Mucosa of rectum (tissue), 2 donors: ENCODE measurements at regions not wholly inside any gene's neighbourhood (a gene's known extent, or its start where the extent isn't known, plus 50 kb on each side); places are given as distances from the start of the nearest gene placed in this dataset.
"Not testable (repeated sequence)": the region's sequence is repeated elsewhere in the genome, so short reads cannot be mapped to it uniquely, and the experiment has no call there.

Experiments
- H3K27ac ChIP-seq, 2 donors: one replicate each; pipeline ENCODE4 v1.7.0; 2013; ENCODE audit warnings: inconsistent platforms in 2 of 2, low read depth in 2 of 2, low read length in 2 of 2
- H3K27me3 ChIP-seq, 2 donors: one replicate each; pipeline ENCODE4 v1.7.0; 2013; ENCODE audit warnings: low read length in 2 of 2; ENCODE audit not compliant: control insufficient read depth in 2 of 2, insufficient read depth in 2 of 2
- H3K36me3 ChIP-seq, 2 donors: one replicate each; pipeline ENCODE4 v1.7.0; 2013; ENCODE audit warnings: low read length in 2 of 2; ENCODE audit not compliant: control insufficient read depth in 2 of 2, insufficient read depth in 2 of 2
- H3K4me1 ChIP-seq, 2 donors: one replicate each; pipeline ENCODE4 v1.7.0; 2013; ENCODE audit warnings: low read length in 2 of 2, mild to moderate bottlenecking in 1 of 2; ENCODE audit not compliant: control insufficient read depth in 2 of 2, insufficient read depth in 2 of 2
- H3K4me3 ChIP-seq, 2 donors: one replicate each; pipeline ENCODE4 v1.7.0; 2013; ENCODE audit warnings: low read length in 2 of 2
- H3K9ac ChIP-seq, 2 donors: one replicate each; pipeline ENCODE4 v1.7.0; 2013; ENCODE audit warnings: low read length in 2 of 2, low read depth in 1 of 2, mild to moderate bottlenecking in 1 of 2
- H3K9me3 ChIP-seq, 2 donors: one replicate each; pipeline ENCODE4 v1.7.0; 2013; ENCODE audit warnings: low read length in 2 of 2; ENCODE audit not compliant: control insufficient read depth in 2 of 2
- donor health status: healthy.
- donor health status: Normal muscosa, but diverticular disease.

DNA sequence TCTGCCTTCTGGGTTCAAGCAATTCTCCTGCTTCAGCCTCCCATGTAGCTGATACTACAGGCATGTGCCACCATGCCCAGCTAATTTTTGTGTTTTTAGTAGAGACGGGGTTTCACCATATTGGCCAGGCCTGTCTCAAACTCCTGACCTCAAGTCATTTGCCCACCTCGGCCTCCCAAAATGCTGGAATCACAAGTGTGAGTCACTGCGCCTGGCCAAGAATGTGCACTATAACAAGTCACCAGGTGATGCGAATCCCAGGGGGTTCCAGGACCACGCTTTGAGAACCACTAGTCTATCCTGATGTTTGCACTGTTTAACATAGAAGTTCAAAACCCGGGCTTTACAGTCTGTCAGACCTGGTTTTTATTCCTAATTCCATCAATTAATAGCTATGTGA is 144.8 kb downstream of the SUCLG1 start:
- Histone ChIP-seq H3K27me3 (peaks cover 0 to 6% of the 10 kb centered on the region in 2 donors), H3K27ac (no peak overlapping the region), H3K4me3 (no peak overlapping the region), H3K9ac (no peak overlapping the region), H3K36me3 (no peaks in the 10 kb centered on the region), H3K4me1 (no peaks in the 10 kb centered on the region), H3K9me3 (no peaks in the 10 kb centered on the region)

DNA sequence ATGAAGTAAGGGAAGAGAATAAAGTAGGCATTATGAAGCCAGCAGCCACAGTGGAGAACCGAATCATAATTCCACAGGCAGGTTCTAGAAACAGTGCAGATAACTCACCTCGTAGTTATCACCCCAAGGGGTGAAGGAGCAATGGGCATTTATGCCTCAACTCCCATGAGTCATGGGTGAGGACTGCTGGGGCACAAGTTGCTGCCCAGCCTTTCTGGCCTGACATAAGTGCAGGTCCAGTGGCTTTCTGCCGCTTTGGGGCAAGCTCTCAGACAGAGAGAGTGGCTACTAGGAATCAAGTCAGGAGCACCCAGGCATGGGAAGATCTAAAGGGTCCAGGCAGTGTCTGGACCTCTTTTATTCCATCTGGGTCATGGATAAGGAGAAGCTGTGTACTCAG is 149.8 kb downstream of the SUCLG1 start:
- no peaks in the 10 kb centered on the region for H3K36me3 ChIP-seq
- H3K9me3 ChIP-seq: no peaks in the 10 kb centered on the region
- H3K9ac ChIP-seq: no peak overlapping the region
- no peak overlapping the region for H3K4me3 ChIP-seq
- H3K27ac ChIP-seq: no peak overlapping the region
- H3K4me1 ChIP-seq: no peaks in the 10 kb centered on the region
- H3K27me3 ChIP-seq: peaks cover 0 to 3% of the 10 kb centered on the region in 2 donors

DNA sequence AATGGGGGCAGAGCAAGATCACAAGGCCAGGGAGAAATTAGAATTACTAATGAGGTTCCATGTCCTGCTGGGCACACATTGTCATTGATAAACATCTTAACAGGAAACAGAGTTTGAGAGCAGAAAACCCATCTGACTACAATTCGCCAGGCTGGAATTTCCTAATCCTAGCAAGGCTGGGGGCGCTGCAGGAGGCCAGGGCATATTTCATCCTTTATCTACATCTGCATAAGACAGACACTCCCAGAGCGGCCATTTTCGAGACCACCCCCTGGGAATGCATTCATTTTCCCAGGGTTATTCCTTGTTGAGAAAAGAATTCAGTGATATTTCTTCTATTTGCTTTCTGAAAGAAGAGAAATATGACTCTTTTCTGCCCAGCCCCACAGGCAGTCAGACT is 152.7 kb downstream of the SUCLG1 start:
- Histone ChIP-seq H3K4me1 (peaks cover 0 to 3% of the 10 kb centered on the region in 2 donors), H3K27me3 (peaks cover 0 to 3% of the 10 kb centered on the region in 2 donors), H3K4me3 (no peak overlapping the region), H3K9ac (no peak overlapping the region), H3K27ac (no peak overlapping the region), H3K36me3 (no peaks in the 10 kb centered on the region), H3K9me3 (no peaks in the 10 kb centered on the region)

DNA sequence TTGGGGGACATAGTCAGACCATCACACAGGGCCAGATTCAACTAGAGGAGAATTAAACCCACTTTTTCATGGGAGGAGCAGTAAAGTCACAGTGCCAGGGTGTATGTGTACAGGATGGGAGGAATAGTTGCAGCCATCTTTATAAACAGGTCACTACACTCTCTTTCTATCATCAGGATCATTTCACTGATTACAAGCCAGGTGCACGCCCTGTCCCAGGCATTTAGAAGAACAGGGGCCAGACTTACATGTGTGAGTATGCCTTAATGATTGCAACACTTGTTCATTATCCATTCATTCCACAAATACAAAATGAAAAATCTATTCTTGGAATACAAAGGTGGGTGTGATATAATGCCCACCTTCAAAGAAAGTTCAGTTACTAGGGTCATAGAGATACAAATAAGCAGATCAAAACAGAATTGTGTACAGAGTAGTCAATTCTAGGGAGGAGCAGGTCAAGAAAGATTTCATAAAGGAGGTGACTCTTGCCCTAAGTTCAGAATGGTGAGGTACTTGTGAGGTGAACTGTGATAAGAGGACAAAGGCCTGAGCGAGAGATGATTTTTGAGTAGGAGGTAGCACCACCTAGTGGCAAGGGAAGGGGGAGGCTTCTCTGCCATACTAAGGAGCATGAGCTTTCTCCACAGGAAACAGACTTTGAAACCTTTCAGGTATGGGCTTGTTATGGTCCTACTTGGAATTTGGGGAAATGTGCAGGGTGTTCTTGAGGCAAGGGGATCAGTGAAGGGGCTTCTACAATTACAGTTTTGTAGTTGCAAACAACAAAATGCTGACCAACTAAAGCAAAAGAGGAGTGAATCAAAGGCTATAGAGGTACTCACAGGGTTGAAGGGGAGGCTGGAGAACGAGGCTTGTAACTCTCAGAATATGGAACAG is 156.3 kb downstream of the SUCLG1 start:
- Histone ChIP-seq H3K27ac (no peak overlapping the region), H3K9me3 (no peaks in the 10 kb centered on the region), H3K4me1 (peaks cover 0 to 4% of the 10 kb centered on the region in 2 donors), H3K36me3 (no peaks in the 10 kb centered on the region), H3K27me3 (no peaks in the 10 kb centered on the region), H3K9ac (no peak overlapping the region), H3K4me3 (no peak overlapping the region)

DNA sequence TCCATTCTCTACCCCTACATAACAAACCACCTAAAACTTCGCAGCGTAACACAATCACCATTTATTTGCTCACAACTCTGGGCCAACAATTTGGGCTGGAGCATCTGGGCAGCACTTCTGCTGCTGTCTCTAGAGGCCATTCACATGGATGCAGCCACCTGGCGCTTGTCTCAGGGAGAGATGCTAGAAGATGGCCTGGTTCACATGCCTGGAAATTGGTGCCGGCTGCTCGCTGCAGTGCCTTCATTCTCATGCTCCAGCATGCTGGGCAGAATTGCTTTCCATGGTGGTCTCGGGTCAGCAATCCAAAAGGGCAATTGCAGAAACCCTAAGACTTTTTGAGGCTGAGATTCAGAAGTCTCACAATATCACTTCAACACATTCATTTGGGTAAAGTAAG is 157.4 kb downstream of the SUCLG1 start:
- H3K4me3 ChIP-seq: no peak overlapping the region
- no peak overlapping the region for H3K27ac ChIP-seq
- H3K36me3 ChIP-seq: no peaks in the 10 kb centered on the region
- peaks cover 2 to 11% of the 10 kb centered on the region in 2 donors for H3K4me1 ChIP-seq
- no peaks in the 10 kb centered on the region for H3K9me3 ChIP-seq
- no peak overlapping the region for H3K9ac ChIP-seq
- H3K27me3 ChIP-seq: no peaks in the 10 kb centered on the region

DNA sequence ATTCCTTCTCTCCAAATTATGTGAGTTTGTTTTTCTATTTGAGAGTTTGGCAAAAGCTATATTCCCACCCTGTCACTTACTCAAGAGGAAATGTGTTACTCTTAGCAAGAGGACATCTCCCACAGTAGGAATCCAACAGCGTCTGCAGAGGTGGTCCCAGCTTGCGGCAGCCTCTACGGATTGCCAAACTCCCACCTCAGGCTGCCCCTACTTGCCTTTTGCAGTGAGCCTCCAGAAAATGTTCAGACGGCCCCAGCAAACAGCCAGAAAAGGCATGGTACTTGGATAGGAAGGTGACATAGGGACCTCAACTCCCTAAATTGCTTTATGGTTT is 158.4 kb downstream of the SUCLG1 start:
- no peak overlapping the region for H3K27ac ChIP-seq
- H3K36me3 ChIP-seq: no peaks in the 10 kb centered on the region
- H3K9me3 ChIP-seq: no peaks in the 10 kb centered on the region
- peaks cover 2 to 14% of the 10 kb centered on the region in 2 donors for H3K4me1 ChIP-seq
- H3K9ac ChIP-seq: no peak overlapping the region
- H3K27me3 ChIP-seq: no peaks in the 10 kb centered on the region
- no peak overlapping the region for H3K4me3 ChIP-seq

DNA sequence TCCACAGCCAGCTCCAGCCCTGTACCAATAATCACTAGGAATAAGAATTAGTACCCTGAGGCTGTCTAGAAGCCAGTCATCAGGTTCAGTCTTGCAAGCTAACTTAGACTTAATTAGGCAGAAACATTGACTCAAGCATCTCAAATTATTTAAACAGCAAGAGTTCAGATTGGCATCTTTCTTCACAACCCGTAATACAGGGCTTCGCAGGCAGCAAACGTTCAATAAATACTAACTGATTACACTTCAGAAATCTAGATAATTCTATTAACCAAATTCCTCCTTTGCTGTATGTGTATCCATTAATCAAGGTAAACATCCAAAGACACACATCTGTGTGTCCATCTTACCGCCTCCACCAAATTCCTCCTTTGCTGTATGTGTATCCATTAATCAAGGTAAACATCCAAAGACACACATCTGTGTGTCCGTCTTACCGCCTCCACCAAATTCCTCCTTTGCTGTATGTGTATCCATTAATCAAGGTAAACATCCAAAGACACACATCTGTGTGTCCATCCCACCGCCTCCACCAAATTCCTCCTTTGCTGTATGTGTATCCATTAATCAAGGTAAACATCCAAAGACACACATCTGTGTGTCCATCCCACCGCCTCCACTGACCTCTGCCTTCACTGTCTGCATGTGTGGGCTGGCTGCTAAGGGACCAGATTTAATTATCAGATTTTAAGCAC is 158.9 kb downstream of the SUCLG1 start:
- not testable (repeated sequence) for H3K9ac ChIP-seq, H3K4me3 ChIP-seq, H3K36me3 ChIP-seq, H3K9me3 ChIP-seq, H3K27ac ChIP-seq, H3K27me3 ChIP-seq
- peaks cover 2 to 14% of the 10 kb centered on the region in 2 donors for H3K4me1 ChIP-seq

DNA sequence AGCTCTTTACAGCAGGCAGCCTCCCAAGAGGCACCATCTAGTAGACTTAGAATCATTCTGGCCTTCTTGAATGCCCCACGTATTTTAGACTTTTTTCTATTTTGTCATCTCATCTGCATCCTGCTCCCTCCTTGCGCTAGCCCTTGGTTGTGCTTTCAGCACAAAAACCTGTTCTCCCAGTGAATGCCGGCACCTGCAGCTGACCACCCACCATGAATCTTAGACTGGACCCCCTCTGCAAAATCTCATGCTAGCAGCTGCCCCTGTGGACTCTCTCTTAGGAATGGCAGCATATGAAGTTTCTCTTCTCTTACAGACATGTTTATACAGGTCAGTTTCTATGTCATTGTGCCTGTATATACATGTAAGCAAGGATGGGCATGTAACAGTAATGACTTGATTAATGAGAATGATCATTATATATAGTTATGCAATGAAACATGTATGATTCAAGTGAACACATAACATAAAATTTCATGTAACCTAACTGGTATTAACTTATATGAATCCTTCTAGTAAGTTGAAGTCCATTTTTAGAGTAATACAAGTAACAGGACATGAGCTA is 159.8 kb downstream of the SUCLG1 start:
- Histone ChIP-seq H3K36me3 (no peaks in the 10 kb centered on the region), H3K27ac (no peak overlapping the region), H3K9me3 (no peaks in the 10 kb centered on the region), H3K9ac (no peak overlapping the region), H3K4me1 (peaks cover 2 to 14% of the 10 kb centered on the region in 2 donors), H3K27me3 (no peaks in the 10 kb centered on the region), H3K4me3 (no peak overlapping the region)

DNA sequence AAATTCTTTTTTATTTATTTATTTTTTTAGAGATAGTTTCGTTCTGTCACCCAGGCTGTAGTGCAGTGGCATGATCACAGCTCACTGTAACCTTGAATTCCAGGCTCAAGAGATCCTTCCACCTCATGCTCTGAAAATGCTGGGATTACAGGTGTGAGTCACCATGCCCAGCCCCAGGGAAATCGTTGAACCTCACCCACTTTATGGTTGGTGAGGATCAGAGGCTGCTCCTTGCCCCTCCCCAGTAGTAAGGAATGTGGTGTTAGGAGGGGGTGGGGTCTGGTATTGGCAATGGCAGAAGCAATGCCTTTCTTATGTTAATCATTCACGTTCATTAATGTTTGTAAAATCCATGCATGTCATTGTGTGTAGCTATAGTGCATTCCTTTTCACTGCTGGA is 161.9 kb downstream of the SUCLG1 start:
- no peaks in the 10 kb centered on the region for H3K9me3 ChIP-seq
- H3K9ac ChIP-seq: no peak overlapping the region
- H3K27ac ChIP-seq: peak overlapping the region; percentile 53 to 56
- H3K4me1 ChIP-seq: peaks cover 4 to 14% of the 10 kb centered on the region in 2 donors
- H3K27me3 ChIP-seq: no peaks in the 10 kb centered on the region
- no peaks in the 10 kb centered on the region for H3K36me3 ChIP-seq
- no peak overlapping the region for H3K4me3 ChIP-seq

DNA sequence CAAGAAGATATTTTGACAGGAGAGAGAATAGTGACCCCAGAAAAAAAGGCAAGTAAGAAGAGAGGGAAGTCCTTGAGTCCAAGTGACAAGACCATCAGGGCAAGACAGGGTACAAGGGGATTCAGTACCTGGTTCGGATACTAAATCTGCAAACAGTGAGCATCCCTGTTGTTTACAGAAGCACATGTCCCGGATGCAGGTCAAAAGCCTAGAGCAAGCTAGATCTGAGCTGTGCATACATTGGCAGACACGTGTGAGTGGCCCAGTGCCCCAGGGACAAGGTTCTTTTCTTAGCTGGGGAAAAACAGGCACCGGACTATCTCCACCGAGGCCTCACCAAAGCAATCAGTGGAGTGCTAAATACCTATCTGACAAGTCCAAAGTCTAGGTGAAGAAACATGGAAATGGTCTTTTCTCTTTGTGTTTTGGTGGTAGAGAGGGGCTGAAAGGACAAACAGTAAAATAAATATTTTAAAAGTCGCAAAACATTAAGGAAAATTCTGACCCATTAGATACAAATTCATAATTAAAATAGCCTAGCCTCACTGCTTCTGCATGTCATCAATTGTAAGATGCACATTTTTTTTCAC is 165.2 kb downstream of the SUCLG1 start:
- no peak overlapping the region for H3K4me3 ChIP-seq
- no peaks in the 10 kb centered on the region for H3K9me3 ChIP-seq
- H3K4me1 ChIP-seq: peaks cover 4 to 14% of the 10 kb centered on the region in 2 donors
- H3K27me3 ChIP-seq: no peaks in the 10 kb centered on the region
- H3K9ac ChIP-seq: no peak overlapping the region
- H3K36me3 ChIP-seq: no peaks in the 10 kb centered on the region
- no peak overlapping the region for H3K27ac ChIP-seq
